Breast epithelium (tissue), 4 donors: ENCODE measurements at regions not wholly inside any gene's neighbourhood (a gene's known extent, or its start where the extent isn't known, plus 50 kb on each side); places are given as distances from the start of the nearest gene placed in this dataset.

Experiments
- DNase-seq, 2 donors: peaks; one replicate each; pipeline ENCODE4 v3.0.0-alpha.2; 2019; ENCODE audit warnings: low spot score in 2 of 2
- H3K27ac ChIP-seq, 2 donors: fragments of 200-600 bp; sonication (generic) in 1 of 2; one replicate each; pipeline ENCODE4 v1.5.1; 2016 to 2019; ENCODE audit warnings: mild to moderate bottlenecking in 1 of 2
- H3K27me3 ChIP-seq, 2 donors: fragments of 200-600 bp; sonication (generic) in 1 of 2; one replicate each; pipeline versions ENCODE4 v1.5.1 to v1.6.0; 2017 to 2019; ENCODE audit warnings: control low read depth in 1 of 2, mild to moderate bottlenecking in 1 of 2
- H3K36me3 ChIP-seq: fragments of 200-600 bp; one replicate; pipeline ENCODE4 v1.5.1; 2019
- H3K4me1 ChIP-seq, 2 donors: fragments of 200-600 bp; sonication (generic); one replicate each; pipeline ENCODE4 v1.5.1; 2016 to 2019; ENCODE audit warnings: control low read depth in 1 of 2
- H3K4me3 ChIP-seq, 3 donors: fragments of 200-600 bp; sonication (generic); 1 replicate in 2 of 3; 2 replicates in 1 of 3; pipeline ENCODE4 v1.5.1; 2016 to 2019; ENCODE audit warnings: mild to moderate bottlenecking in 3 of 3, moderate library complexity in 2 of 3
- H3K9me3 ChIP-seq, 2 donors: fragments of 200-600 bp; sonication (generic) in 1 of 2; one replicate each; pipeline ENCODE4 v1.5.1; 2016 to 2019; ENCODE audit warnings: control low read depth in 1 of 2
- POLR2A ChIP-seq: fragments of 450-650 bp; IDR thresholded peaks from one replicate; pipeline ENCODE4 v1.6.1; 2016; ENCODE audit warnings: antibody characterized with exemption, mild to moderate bottlenecking, moderate library complexity
- POLR2AphosphoS5 ChIP-seq, 3 donors: sonication (generic); formaldehyde crosslinking; IDR thresholded peaks; one replicate each; pipeline ENCODE4 v1.6.1; 2017; ENCODE audit warnings: antibody characterized with exemption in 3 of 3
- intact Hi-C: fragments of 100-400 bp; cut with DNase I; formaldehyde crosslinking; loops from one replicate; pipeline ENCODE4 v1.15.1; 2023; ENCODE audit warnings: low total_unique reads
- TF ChIP-seq, protein P1 (sequence below), 3 donors: fragments of 450-650 bp; IDR thresholded peaks; one replicate each; pipeline ENCODE4 v1.5.1; 2016 to 2017; ENCODE audit warnings: antibody characterized with exemption in 3 of 3, mild to moderate bottlenecking in 3 of 3, moderate library complexity in 3 of 3

GRCh38 chr10:7003831-7004395, 406.9 kb downstream of the SFMBT2 start:
- Histone ChIP-seq H3K4me1 (no peaks in the 10 kb centered on the region), H3K27me3 (no peaks in the 10 kb centered on the region), H3K4me3 (no peak overlapping the region), H3K9me3 (no peaks in the 10 kb centered on the region), H3K27ac (no peak overlapping the region), H3K36me3 (no peaks in the 10 kb centered on the region)
- intact Hi-C loops: loop anchor here (10.0 kb wide), 1 partner anchor 1241 kb away; no protein-coding TSS in a partner anchor
- DNase-seq: no peak
- TF ChIP-seq POLR2A (no peak), POLR2AphosphoS5 (IDR thresholded peaks at IDR 0.05) (no peak)
- TF ChIP-seq, protein P1, sequence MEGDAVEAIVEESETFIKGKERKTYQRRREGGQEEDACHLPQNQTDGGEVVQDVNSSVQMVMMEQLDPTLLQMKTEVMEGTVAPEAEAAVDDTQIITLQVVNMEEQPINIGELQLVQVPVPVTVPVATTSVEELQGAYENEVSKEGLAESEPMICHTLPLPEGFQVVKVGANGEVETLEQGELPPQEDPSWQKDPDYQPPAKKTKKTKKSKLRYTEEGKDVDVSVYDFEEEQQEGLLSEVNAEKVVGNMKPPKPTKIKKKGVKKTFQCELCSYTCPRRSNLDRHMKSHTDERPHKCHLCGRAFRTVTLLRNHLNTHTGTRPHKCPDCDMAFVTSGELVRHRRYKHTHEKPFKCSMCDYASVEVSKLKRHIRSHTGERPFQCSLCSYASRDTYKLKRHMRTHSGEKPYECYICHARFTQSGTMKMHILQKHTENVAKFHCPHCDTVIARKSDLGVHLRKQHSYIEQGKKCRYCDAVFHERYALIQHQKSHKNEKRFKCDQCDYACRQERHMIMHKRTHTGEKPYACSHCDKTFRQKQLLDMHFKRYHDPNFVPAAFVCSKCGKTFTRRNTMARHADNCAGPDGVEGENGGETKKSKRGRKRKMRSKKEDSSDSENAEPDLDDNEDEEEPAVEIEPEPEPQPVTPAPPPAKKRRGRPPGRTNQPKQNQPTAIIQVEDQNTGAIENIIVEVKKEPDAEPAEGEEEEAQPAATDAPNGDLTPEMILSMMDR (IDR thresholded peaks at IDR 0.05): no peak

- Histone ChIP-seq H3K9me3 (no peaks in the 10 kb centered on the region), H3K4me1 (no peaks in the 10 kb centered on the region), H3K4me3 (no peak overlapping the region), H3K36me3 (no peaks in the 10 kb centered on the region), H3K27ac (no peak overlapping the region), H3K27me3 (no peaks in the 10 kb centered on the region)
- intact Hi-C loops: loop anchor here (10.0 kb wide), 1 partner anchor 1245 kb away; no protein-coding TSS in a partner anchor
- no peak for TF ChIP-seq POLR2A
- TF ChIP-seq, protein P1 (IDR thresholded peaks at IDR 0.05): no peak
- no peak for TF ChIP-seq POLR2AphosphoS5 (IDR thresholded peaks at IDR 0.05)
- no peak for DNase-seq
Observed at GRCh38 chr10:7000061-7000460, 410.8 kb downstream of the SFMBT2 start.

DNA sequence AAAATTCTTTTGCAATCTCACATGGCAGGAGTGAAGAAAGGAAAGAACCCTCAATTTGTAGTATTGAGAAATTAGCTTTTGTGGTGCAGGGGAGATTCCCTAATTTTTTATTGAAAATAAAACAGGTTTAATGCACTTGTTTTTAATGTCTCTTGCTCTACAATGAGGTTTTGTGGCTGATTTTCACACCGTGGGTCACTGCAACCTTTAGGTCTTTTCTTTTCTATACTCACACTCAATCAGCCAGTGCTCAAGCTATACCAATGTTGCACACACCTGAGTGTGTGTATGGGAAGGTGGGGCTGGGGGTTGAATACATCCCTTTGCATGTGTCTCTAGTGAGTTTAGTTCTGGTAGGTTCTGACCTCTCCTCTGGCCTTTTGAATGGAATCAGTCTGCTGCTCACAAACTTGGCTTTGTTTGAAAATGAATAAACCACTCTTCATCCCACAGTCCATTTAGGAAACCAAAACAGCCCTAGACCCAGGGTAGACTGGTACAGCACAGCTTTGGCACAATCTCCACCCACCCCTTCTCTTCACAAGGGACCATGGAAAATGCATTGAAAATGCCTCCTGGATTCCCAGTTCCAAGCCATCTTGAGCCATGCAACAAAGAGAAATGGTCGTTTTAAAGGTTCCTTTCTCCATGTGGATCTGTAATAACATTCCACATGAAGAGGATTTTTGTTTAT, 411.5 kb downstream of the SFMBT2 start:
- no peak overlapping the region for H3K4me3 ChIP-seq
- H3K27ac ChIP-seq: no peak overlapping the region
- no peaks in the 10 kb centered on the region for H3K36me3 ChIP-seq
- TF ChIP-seq POLR2AphosphoS5 (IDR thresholded peaks at IDR 0.05) (no peak), POLR2A (no peak)
- TF ChIP-seq, protein P1 (IDR thresholded peaks at IDR 0.05): no peak
- H3K4me1 ChIP-seq: no peaks in the 10 kb centered on the region
- DNase-seq: no peak
- no peaks in the 10 kb centered on the region for H3K27me3 ChIP-seq
- H3K9me3 ChIP-seq: no peaks in the 10 kb centered on the region
- intact Hi-C loops: no loop called here

- Histone ChIP-seq H3K9me3 (no peaks in the 10 kb centered on the region), H3K4me3 (no peak overlapping the region), H3K27ac (no peak overlapping the region), H3K36me3 (no peaks in the 10 kb centered on the region), H3K4me1 (no peaks in the 10 kb centered on the region), H3K27me3 (no peaks in the 10 kb centered on the region)
- no peak for DNase-seq
- intact Hi-C loops: no loop called here
- TF ChIP-seq POLR2A: no peak
- TF ChIP-seq, protein P1 (IDR thresholded peaks at IDR 0.05): no peak
- TF ChIP-seq POLR2AphosphoS5 (IDR thresholded peaks at IDR 0.05): no peak
Observed at GRCh38 chr10:6997509-6997908, 413.3 kb downstream of the SFMBT2 start.

GRCh38 chr10:6996431-6996830, 414.4 kb downstream of the SFMBT2 start:
- TF ChIP-seq, protein P1 (IDR thresholded peaks at IDR 0.05): no peak
- TF ChIP-seq POLR2A (no peak), POLR2AphosphoS5 (IDR thresholded peaks at IDR 0.05) (no peak)

More at GRCh38 chr10:6996431-6996830, 414.4 kb downstream of the SFMBT2 start:
- no peaks in the 10 kb centered on the region for H3K4me1 ChIP-seq
- no peak overlapping the region for H3K4me3 ChIP-seq
- no peak for DNase-seq
- no peak overlapping the region for H3K27ac ChIP-seq
- H3K36me3 ChIP-seq: no peaks in the 10 kb centered on the region
- no peaks in the 10 kb centered on the region for H3K9me3 ChIP-seq
- intact Hi-C loops: no loop called here
- no peaks in the 10 kb centered on the region for H3K27me3 ChIP-seq
